ENCODE measurements at regions not wholly inside any gene's neighbourhood (a gene's known extent, or its start where the extent isn't known, plus 50 kb on each side); places are given as distances from the start of the nearest gene placed in this dataset.
"Not testable (repeated sequence)": the region's sequence is repeated elsewhere in the genome, so short reads cannot be mapped to it uniquely, and the experiment has no call there.

DNA sequence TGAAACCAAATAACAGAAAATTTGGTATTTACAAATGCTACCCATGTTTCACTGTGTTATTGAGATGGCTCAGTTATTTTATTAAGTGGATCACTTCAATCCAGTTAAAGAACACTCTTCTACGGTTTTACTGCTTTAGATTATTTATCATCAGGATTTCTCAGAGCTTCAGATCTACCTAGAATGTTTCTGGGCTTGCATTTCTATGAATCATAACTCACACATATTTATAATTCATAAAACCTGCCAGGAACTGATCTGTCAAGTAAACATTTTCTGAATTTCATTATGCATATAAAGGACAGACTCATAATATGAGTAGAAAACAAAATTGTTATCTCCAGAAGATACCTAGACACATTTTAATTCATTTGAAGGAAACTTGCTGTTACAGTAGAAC is 1172.3 kb upstream of the LRRTM3 start:
- DNase-seq, result no peak

DNA sequence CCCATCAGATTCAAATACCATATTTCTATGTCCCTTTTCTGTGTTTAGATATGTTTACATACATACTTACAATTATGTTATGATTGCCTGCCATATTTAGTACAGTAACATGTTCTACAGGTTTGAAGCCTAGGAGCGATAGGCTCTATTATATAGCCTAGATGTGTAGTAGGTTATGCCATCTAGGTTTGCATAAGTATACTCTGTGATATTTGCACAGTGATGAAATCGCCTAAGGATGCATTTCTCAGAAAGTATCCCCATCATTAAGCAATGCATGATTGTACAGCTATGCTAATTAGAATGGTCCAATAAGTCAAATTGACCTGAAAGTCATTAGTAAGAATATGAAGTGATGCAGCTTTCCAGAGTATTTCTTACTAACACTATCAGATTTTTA is 1171.7 kb upstream of the LRRTM3 start:
- DNase-seq, result no peak

DNA sequence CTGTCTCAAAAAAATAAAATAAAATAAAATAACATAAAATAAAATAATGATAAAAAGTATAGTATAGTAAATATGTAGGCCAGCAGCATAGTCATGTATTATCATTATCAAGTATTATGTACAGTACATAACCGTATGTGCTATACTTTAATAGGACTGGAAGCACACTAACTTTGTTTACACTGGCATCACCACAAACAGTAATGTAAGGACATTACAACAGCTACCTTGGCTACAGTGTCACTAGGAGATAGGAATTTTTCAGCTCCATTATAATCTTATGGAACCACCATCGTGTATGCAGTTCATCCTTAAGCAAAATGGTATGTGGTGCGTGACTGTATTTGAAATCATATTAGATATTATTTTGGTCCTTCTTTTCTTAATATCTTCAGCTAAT is 1163.5 kb upstream of the LRRTM3 start:
- no peak for DNase-seq

DNA sequence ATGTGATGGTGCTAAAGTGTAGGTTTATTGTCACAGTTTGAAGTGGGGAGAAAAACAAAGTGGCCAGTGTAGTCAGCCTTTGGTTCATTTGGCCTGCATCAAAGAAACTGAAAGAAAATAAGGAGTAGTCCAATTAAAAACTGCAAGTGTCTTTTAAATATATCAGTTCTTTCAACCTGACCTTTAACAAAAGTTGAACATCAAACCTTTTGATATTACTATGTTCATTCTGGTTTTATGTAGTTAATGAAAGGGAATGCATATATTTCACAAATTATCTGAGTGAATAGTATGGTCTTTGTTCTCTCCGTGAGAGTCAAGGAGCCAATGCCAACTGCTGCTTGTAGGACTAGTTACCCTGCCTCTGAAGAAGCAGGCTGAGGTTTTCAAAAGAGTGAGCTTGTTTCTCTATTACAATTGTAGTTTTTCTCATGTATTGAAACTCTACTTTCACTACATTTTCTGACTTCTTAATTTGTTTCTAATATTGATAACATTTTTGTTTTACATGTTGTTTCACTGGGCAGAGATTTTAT is 1160.8 kb upstream of the LRRTM3 start:
- no peak for DNase-seq

DNA sequence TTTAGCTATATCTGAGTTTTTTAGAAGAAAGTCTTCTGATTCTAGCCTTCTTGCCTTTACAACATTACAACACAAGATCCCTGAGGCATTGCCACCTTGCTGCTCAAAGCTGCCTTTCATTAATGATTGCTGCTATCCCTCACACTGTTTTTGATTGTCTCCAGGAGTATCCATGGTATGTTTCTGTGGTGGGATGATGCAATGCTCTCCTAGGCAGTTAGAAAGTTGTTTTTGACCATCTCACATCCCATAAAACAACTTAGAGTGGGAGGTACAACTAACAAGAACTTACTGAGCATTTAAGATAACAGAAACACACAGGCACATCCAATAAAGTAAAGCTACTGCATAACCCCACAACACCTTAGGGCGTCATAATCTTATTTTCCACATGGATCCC is 1156.0 kb upstream of the LRRTM3 start:
- DNase-seq, result no peak

DNA sequence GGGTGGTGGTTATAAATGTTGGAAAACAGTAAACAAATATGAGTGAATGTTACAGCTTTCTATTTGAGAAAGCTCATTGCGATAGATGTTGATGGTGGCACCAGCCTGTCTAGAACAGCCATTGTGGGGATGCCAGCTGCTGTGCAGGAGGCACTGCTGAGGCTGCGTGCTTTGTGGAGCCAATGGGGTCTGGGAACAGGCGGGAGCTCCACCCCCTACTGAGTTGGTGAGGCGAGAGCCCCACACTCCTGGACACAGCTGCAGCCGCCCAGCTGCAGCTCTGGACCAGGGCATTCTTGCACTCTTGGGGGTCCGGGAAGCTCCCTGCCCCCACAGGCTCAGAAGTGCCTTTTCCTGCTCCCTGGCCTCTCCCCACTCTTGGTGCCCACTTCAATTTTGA is 1147.1 kb upstream of the LRRTM3 start:
- DNase-seq, result no peak

DNA sequence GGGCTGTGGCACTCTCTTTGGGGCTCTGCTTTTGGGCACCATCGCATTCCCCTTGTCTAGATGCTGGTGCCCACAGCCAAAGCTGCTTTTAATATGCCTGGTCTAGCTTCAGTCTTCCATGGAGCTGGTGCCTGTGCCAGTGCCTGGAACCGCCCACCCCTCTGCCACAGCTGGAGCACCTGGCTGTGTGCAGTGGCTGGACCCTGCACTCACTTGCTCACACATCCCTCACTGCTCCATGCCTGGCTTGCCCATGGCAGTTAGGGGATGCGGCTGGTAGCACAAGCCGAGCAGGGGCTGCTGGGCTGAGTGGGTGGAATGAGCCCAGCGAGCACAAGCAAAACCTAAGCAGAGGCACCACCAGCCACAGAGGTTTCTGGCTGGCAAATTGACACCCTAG is 1145.9 kb upstream of the LRRTM3 start:
- DNase-seq, result no peak

DNA sequence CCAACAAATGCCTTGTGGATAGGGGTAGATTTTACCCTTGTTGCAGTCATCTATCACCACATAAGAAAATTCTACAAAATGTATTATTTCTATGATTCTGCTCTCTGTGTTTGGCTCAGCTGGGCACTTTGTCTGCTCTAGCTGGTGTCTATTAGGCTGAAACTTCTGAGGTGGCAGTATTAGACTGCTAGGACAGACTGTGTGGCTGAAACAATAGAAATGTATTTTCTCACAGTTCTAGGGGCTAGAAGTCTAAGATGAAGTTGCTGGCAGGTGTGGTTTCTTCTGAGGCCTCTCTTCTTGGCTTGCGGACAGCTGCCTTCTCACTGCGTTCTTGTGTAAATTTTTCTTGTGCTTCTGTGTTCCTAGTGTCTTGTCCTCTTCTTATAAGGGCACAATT is 1139.6 kb upstream of the LRRTM3 start:
- no peak for DNase-seq

DNA sequence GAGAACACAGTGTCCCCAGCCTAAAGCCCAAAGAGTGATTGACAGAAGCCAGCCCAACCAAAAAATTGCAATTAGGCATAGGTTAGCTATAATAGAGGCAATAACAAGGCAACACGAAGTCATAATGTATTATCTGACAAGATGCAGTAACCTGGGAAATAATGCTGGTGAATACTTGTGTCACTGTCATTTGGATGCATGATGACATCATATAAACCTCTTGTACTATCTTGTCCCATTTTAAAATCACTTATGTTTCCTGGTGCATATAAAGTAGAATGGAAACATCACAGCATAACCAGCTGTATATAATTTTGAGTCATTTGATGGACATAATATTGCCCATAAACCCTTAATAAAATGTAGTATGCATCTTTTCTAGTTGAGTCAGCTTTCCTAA is 1138.3 kb upstream of the LRRTM3 start:
- DNase-seq, result no peak

DNA sequence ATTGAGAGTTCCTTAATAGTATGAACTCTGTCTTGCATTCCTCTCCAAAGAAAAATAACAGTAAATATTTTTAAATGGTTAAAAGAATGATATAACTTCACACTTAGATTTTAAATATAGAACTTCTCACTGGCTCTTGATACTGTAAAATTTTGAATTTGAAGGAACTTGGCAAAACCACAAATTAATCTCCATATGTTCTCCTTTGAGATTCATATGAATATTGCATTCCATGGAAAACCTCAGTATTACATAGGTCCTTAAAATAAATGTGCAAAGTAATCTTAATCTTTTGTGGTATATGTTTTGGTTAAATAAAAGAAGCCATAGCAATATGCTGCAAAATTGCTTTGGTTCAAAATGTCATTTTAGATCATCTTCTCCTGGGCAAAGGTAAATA is 1137.6 kb upstream of the LRRTM3 start:
- DNase-seq, result no peak

DNA sequence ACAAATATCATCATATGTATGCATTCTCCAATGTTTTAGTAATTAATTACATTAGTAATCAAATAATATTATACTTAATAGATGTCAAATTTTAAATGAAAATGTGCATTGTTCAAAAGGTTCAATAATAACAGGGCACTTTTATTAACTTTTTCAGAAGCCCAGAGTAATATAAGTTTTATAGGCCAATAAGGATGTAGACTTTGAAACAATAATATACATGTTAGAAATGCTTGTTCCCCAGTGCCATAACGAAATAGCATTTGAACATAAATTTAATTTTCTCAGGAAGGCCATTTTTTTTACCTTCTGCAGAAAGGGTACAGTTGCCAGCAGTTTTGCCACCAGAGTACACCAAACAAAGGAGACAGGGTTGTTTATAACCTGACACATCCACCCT is 1133.9 kb upstream of the LRRTM3 start:
- DNase-seq, result no peak

DNA sequence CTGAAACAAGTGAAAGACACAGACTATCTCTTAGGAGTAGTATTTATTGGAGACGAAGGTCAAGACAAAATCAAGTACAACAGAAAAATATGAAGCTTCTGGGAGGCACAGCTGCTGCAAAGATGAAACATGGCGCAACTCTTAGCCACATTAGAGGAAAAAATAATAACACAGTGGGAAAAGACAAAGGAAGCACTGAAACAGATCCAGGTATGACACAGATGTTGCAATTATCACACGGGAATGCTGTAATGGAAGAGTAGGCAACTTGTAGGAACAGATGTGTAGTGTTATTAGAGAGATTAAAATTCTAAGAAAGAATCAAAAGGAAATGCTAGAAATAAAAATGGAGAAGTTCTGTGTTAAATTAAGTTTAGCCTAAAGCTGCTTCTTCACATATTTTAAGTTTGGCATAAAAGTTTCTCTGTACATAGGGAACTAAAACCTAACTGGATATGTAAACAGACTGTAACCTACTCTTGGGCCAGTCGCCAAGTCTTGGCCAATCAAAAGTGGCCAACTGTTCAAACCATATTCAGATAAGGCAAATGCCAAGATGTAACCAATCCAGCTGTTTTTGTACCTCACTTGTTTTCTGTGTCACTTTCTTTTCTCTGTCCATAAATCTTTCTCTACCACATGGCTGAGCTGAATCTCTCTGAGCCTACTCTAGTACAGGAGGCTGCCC is 1132.0 kb upstream of the LRRTM3 start:
- DNase-seq, result no peak

DNA sequence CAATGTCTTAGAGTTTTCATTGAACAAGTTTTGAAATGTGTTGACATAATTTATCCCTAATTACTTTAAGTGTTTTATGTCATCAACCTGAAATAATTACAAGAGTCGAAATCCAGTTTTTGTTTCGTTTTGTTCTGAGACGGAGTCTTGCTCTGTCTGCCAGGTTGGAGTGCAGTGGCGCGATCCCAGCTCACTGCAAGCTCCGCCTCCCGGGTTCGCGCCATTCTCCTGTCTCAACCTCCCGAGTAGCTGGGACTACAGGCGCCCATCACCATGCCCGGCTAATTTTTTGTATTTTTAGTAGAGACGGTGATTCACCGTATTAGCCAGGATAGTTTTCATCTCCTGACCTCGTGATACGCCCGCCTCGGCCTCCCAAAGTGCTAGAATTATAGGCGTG is 1131.0 kb upstream of the LRRTM3 start:
- DNase-seq, result not testable (repeated sequence)

DNA sequence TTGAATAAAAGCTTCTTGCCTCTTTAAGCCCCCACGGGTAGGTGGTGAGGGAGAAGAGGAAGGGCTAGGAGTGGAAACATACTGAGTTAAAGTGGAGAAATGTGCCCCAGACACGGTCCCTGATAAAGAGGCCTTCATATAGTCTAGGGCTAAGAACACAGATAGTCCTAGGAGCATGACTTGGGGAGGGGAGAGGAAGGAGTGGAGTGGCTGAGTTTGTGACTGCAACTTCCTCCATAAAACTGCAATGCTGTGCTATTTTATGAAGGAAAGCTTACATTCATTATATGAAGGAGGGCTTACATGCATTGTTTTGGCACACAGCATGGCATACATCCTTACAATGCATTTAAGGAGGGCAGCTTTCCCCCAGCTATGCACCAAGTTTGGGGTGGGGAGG is 1129.4 kb upstream of the LRRTM3 start:
- DNase-seq, result no peak

DNA sequence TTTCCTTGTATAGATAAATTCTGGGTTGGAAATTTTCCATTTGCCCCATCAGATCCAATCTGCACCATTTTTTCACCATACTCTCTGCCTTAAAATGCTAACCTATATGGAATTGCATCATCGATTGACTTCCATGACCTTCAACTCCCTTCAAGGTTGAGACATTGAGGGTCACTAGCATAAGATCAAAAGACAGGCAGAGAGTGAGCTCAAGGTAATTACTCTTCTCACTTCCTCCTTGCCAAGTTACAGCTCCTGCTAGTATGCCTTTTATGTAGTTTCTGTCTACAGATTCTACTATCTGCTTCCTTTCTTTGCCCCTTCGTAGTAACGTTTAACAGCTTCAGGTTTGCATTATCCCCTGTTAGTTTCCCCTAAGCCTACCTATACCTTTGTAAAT is 1127.7 kb upstream of the LRRTM3 start:
- no peak for DNase-seq

DNA sequence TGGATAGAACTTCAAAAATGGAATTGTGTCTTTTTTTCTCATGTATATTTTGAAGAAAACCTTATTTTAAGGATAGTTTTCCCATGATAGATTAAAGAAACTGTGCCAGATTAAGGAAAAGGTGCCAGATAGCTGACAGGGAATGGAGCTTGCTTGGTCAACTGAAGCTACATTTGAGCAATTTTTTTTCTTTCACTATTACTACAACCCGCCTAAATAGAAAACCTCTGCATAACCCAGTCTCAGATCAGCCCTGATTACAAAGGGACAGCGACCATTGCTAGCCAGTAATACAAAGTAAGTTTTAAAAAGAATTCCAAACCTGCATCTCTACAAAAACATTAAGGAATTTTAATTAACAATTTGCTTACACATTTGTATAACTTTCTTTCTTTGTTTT is 1123.4 kb upstream of the LRRTM3 start:
- DNase-seq, result no peak

DNA sequence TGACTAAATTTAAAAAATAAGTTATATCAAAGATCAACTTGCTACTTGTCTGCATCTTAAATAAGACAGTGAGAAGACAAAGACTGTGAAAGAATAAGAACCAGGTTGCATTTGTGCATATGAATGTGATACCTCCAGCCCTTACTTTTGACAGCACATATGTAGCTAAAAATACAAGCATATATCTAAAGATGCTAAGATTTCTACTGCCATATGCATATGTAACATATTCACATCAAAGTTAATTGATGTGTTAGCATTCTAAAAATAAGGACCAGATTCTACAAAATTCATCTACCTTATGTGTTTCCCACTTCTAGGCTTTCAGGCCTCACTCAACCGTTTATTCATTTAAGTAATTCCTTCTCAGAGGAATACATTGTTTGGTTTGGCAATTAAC is 1120.3 kb upstream of the LRRTM3 start:
- DNase-seq, result no peak

DNA sequence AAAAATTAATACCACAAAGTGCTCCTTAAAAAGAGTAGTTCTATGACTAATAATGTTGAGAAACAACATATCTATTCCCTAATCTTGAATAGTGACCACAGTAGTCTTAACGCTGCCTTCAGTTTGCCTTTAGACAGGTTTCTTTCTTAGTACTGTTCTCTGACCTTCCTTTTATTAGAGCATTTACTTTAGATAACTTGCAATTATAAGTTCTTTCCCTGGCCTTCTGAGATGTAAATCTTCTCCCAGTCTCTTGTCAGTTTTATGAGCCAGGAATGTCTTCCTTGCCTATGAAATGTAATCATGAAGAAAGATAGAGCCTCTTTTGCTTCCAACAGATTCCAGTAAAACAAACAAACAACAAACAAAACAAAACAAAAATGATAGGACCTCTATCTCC is 1119.8 kb upstream of the LRRTM3 start:
- DNase-seq, result no peak

DNA sequence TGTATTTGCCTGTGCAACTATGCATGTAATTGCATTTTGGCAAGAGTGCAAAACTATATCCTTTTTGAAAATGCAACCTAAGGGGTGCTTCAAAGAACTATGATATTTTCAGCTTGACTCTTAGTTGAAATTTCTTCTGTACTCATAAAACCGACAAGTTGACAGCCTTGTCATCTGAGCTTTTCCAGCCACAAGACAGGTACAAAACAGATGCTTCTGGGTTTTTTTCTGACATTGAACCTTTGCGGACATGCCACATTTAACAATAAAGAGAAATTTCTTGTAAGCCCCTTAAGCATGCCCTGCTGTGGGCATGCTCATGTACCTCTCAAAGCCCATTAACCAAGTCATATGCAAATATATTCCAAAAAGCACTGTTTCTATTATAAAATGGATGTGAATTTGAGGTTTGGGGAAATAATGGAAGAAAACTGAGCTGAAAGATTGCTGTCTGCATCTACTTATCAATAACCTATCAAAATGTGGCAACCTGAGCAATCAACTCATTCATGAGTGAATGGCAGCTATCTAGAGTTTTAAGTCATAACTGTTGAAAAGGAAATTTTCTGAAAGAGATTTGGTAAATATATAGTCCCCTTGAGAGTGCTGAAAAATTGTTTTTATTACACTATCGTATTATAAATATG is 1117.0 kb upstream of the LRRTM3 start:
- DNase-seq, result no peak

DNA sequence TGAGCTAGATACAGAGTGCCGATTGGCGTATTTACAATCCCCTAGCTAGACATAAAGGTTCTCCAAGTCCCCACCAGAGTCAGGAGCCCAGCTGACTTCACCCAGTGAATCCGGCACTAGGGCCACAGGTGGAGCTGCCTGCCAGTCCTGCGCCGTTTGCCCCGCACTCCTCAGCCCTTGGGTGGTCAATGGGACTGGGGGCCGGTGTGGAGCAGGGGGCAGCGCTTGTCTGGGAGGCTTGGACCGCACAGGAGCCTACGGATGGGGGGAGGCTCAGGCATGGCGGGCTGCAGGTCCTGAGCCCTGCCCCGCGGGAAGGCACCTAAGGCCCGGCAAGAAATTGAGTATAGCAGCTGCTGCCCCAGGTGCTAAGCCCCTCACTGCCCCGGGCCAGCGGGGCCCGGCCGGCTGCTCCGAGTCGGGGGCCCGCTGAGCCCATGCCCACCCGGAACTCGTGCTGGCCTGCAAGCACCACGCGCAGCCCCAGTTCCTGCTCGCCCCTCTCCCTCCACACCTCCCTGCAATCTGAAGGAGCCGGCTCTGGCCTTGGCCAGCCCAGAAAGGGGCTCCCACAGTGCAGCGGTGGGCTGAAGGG is 1113.8 kb upstream of the LRRTM3 start:
- DNase-seq, result no peak

DNA sequence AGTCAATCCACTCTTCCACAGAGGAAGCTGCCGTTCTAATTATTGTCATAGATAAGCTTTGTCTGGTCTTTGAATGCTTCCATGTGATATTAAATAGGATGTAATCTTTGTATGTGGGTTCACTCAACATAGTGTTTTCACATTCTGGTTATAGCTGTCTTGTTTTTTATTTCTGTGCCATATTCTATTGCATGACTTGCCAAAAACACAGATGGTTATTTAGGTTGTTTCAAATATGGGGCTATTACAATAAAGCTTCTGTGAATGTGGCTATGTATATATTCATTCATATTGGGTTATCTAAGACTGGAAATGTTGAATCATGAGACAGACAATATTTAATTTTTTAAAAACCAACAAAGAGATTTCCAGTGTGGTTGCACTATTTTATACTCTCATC is 1109.3 kb upstream of the LRRTM3 start:
- no peak for DNase-seq

DNA sequence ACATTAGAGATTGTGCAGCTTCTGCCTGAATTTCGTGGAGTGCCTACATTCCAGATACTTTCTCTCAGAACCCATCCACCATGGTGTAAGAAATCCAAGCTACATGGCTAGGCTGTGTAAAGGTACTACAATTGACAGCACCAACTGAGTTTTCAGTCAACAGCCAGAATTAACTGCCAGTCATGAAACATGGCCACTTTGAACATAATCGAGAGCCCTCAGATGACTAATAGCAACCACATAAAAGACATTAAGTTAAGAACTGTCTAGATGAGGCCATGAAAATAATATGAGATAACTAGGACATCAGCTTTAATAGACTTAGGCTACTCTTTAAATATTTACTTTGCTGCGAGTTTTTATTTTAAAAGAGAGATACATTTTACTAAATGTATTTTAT is 1106.8 kb upstream of the LRRTM3 start:
- no peak for DNase-seq

DNA sequence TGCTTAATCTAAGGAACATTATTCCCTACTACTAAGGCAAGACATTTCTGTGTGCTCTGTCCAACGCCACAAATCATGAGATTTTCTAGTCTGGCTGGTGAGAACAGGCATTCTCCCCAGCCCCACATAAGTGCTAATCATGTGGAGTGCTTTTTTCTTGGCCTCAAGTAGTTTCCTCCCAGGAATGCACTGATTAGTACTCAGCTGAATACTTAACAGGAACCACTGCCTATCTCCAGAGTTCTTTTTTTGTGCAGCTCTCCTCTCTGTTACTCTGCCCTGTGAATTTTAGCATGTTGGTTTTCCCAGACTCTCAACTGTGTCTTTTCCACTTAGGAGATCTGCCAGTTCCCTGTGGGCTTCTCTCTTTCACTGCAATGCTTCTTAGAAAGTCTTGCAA is 1098.5 kb upstream of the LRRTM3 start:
- DNase-seq, result no peak

DNA sequence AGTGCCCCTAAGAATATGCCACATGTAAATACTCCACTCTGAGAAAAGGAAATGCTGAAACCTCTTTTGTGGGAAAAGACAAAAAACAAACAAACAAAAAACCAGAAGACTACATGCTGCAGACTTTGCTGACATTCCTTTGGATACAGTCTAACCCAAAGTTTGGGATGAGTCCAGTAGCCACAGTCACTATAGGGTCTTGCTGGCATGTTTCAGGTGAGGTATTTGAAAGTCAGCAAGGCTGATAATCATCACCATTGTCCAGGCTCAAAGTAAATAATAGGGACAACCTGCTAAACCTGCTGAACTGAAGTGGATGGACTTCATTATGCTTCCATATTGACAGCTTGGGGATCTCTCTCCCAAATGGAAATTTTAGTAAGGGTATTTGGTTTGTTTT is 1087.0 kb upstream of the LRRTM3 start:
- no peak for DNase-seq

DNA sequence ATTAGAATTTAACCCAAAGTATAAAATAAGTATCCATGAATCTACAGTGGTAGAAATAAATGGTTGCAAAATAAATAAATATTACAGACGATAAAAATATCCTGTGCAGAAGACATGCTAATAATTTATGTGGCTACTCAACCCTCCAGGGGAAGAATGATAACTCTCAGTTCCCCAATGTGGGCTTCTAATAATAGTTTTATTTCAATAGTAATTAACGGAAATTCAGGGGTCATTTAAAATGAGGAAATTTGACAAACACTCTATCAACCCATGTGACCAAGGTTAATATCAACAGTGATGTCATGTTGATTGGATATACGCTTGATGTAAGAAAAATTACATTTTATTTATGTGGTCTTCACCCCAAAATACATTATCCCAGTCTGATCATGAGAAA is 1082.6 kb upstream of the LRRTM3 start:
- no peak for DNase-seq

All from GDM1 (cell line).